SKM-1 (cell line): ENCODE measurements at regions not wholly inside any gene's neighbourhood (a gene's known extent, or its start where the extent isn't known, plus 50 kb on each side); places are given as distances from the start of the nearest gene placed in this dataset.
"Not testable (repeated sequence)": the region's sequence is repeated elsewhere in the genome, so short reads cannot be mapped to it uniquely, and the experiment has no call there.

Source experiments
- DNase-seq: peaks from one replicate; lab custom pipeline; 2025; ENCODE audit not compliant: unreplicated experiment; lab: John Stamatoyannopoulos, UW

DNA sequence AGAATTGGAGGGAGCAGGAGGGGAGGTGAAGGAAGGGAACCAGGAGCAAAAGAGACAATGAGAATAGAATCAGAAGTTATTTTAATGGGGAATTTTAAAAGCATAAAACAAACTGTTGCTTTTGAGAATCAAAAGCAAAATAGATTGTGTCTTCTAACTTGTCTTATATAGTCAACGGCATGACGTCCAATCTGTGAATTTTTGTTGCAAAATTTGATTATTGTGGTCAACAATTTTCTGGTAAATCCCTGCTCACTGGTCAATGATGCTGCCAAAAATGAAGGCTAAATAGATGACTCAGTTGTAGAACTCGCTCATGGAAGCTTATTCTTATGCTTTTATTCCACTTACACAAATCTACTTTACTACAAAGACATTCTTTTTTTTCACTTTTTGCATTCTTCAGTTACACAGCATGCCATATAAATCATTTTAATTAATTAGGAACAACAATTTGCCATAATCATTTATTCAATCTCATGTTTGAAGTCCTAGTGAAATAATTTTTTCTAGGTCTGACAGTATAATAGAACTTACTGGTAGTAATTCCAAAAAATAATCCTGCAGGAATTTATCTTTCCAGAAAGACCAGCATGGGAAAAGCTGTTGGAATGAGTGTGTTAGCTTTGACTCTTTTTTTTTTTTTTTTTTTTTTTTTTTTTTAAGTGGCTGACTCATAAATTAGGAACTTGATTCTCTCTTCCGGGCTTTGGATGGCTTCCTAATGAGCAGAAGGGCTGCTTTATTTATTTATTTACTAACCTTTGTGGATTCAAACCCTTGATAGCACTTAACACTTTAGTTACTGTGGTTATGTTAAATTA lies 256.9 kb downstream of the SPRY2 start:
- DNase-seq = no peak

DNA sequence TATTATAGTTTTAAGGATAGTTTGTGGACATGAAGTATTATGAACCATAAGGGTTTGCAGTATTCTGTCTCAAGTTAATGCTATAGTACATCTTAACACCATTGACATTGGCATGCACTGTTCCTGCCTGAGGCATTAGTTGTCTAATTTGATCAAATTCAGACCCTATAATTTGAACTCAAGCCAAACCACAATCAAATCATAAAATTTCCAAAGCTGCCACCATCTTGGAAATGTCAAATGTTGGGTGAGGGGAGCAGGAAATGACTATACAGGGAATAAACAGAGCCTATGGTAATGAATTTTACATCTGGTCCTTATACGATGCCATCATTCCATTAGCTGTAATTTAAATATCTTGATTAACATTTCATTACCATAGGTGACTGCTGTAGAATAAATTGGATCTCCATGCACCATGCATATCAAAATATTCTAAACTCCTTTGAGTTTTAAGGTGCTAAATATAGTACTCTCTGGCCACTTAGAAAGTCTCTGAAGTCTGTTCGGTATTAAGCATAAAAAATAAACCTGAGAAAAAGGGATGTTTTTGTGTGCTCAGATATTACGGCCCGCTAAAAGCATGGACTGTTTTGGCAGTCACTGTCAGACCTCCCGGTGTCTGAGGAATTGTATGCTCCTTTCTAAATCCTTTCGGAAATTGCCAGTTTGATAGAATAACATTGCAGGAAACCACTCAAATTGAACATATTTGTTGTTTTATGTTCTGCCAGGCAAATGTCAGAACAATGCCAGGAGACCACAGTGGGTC lies 257.7 kb downstream of the SPRY2 start:
- no peak for DNase-seq

DNA sequence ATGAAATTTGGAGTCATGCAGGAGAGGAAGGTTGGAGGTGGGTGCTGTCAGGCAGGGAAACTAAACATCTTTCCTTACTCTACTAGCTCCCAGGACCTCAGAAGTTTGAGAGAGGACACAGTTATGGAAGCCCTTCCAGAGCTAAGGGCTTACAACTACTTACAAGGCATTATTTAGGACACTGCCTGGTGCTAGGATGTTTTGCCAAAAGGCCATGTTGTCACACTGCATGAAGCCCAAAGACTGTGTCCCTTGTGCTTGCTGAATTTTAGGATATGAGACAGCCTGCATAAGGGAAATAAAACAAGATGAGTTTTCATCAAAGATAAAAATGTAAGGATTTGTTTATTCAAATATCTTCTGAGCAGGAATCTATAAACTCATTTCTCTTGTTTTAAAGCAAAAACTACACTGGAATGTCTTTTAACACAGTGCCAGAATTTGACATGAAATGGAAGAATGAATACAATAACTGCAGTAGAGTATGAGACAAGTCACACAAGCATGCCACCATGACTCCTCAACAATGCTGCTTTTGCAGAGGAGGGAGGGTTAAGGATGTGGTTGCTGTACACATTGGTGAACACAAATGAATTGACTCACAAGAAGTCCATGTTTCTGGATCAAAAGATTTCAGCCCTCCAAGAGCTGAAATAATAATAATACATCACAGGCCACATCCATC lies 258.4 kb downstream of the SPRY2 start:
- no peak for DNase-seq

DNA sequence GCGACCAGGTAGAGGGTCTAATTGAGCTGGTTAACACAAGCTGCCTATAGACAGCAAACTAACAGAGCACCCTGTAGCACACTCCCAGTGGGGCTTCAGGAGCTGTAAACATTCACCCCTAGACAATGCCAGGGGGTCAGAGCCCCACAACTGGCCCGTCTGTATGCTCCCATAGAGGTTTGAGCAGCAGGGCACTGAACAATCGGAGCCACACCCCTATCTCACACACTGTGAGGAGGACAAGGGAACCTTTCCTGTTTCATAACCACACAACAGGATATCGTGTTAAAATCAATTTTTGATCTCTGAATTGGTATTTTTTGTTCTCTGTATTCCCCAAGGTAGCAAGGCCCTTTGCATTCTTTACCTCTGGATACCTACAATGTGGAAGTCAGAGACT lies 266.1 kb downstream of the SPRY2 start:
- no peak for DNase-seq

DNA sequence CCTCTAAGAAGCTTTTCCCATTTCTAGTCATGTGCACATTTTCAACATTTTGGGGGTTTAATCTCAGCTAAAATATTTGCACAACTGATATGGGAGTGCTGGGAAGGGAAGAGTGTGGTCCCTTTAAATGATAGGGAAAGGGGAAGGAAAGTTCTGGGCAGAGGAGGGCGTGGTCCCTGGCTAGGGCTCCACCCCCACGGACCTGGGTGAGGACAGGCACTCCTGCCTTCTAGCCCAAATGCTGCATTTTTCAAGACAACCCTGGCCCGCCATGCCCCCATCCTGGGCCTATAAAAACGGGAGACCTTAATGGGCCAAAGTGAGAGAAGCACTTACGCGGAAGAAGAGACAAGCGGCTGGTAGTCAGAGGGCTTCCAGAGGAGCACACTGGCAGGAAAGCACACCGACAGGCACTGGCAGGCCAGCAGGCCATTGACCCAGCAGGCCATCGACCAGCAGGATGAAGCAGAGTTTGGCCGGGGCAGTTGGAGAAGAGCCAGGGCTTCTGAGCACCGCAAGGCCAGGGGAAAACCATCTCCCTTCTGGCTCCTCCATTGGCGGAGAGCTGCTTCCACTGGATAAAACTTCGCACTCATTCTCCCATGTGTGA lies 266.7 kb downstream of the SPRY2 start:
- DNase-seq = no peak

DNA sequence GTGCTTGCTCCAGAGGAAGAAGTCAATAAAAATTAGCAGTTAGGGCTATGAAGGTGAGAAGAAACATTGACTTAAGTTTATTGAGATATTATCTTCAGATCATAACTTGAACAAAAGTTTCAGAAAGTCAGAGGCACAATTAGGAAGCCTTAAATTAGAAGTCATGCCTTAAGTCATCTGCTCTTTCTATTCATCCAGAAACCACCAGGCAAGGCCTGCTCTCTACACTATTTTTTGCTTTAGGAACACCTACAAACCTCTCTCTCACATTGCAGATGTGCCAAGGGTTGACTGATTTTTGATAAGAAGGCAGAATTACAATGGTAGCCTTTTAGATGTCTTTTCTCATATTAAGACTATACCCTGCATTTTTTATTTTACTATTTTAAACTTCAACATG lies 268.7 kb downstream of the SPRY2 start:
- DNase-seq = no peak

DNA sequence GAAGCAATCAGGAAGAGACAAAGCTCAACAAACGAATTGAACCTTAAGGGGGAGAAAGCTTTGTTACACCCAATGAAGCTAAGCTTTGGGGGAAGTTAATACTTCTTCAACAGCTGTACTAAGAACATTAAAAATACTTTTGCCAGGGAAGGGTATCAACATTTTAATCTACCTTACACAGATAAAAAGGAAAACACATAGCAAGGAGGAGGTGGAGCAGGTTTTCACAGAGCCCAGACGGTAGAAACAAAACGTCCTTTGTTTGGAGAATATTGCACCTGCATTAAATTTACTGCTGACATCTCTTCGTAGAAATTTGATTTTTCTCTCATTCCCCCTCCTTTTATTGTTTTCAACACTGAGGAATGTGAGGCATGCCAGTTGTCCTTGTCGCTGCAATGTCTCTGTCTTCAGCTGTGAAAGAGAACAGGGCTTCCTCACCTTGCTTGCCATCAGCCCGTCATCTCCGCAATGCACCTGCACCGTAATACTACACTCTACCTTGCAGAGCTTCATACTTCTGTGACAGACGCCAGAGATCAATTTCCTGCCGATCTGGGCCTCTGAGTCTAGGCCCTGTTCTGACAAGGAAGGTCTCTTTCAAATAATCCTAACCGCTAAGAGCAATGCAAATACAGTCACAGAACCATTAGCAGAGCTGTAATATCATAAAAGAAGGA lies 270.8 kb downstream of the SPRY2 start:
- DNase-seq = no peak

DNA sequence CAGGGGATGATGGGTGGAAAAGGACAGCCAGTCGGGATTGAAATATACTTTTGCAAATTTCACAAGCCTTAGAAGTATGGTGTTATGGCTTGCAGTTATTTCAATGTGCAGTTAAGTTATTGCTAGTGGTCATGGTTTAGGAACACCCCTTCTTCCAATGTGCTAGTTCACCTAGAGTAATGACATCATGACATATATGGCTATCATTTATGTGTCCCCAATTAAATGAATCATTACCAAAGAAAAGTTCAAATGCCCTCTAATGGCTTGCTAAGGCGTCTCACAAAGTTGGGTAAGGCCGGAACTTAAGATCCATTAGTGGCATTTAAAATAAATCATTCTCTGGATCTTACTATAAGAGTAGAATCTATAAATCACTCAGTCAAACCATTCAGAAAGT lies 271.6 kb downstream of the SPRY2 start:
- DNase-seq = no peak

DNA sequence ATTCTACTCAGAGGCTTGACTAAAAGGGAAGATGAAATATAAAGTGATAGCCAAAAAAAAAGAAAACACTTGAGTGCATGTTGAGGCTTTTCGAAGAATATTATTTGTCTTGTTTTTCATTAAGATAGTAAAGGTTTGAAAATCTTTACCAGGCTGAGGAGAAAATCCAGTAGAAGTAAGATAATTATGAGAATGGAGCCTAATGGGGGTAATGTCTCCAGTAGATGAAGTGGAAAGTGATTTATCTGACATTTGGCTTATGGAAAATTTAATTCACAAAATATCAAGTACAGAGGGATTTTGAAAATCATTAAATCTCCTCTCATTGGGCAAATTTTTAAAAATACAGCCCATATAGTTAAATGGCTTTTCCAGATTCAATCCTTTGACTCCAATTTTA lies 274.9 kb downstream of the SPRY2 start:
- no peak for DNase-seq

DNA sequence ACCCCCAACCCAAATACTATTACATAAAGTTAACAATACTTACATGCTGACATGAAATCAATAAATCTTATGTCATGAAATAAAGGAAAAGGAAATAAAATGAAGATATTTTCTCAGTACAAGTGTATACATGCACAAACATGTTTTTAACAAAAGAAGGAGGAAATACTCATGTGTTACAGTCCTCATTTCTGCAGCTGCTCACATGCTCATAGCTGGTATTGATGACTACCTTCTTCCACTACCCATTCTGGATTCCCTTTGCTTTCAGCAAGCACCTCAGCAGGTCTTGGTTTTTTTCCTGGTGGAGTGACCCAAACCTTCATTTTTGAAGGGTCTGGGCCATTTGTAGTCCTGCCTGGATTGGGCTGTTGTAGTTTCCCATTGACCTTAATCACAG lies 278.5 kb downstream of the SPRY2 start:
- DNase-seq = not testable (repeated sequence)

DNA sequence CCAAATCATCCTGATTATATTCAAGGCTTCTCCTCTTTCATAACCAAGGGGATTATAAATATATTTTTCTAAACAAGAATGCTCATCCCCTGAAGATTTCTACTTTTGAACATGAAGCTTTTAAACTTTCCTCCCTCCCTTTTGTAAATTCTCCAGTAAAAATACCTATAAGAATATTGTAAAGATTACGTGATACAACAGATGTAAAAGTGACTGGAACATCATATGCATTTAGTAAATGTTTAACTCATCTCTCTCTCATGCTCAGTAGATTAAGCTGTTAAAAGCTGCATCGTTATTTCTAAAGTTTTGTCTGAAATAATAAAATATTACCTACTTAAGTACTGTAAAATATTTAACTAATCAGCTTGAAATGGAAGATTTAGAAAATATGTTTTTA lies 281.1 kb downstream of the SPRY2 start:
- DNase-seq = no peak

DNA sequence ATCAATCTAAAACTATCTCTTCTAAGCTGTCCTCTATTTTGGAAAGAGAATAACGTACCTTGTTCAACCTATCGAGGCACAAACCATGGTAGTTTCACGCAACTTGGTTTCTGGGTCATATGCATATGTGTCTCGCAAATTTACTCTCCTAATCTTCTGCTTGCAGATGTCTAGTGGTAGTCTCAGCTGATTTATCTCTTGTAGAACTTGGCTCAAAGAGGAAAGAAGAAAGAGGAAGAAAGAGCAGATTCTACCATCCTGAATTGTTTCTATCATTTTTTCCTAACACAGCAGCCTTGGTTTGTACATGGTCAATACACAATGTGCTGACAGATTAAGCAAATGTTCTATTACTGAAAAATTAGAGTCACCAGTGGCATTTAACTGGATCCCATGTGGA lies 282.3 kb downstream of the SPRY2 start:
- DNase-seq = no peak

DNA sequence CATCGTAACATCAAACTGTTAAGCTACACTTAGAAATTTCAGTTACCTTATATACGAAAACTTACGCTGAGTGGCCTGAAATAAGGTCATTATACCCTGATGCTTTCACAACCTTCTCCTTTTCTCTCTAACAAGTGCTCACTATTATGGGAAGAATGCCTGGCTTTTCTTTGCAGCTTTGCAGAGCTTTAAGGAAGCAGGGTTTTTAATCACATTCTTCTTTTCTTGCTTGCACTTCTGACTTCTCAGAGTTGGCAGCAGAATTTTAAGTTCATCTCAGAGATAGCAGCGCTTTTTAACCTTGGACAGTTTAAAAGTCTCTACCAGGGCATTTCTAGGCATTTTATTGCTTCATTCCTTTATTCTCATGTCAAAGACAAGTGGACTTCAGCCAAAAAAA lies 285.1 kb downstream of the SPRY2 start:
- no peak for DNase-seq

DNA sequence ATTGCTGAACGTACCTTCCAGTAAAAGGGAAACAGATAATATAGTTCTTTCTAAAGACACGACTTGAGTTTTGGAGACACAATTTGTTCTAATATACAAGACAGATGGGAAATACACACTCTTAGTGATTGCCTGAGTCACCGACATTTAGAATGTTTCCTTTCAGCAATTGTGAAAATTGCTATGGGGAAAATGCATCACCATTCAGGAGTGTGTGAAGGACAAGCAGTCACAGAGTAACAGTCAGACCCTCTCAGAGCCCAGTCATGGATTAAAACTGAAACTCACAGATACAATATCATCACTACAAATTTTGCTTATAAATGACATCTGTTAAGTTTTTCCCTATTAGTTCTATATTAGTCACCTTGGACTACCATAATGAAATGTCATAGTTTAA lies 286.1 kb downstream of the SPRY2 start:
- no peak for DNase-seq

DNA sequence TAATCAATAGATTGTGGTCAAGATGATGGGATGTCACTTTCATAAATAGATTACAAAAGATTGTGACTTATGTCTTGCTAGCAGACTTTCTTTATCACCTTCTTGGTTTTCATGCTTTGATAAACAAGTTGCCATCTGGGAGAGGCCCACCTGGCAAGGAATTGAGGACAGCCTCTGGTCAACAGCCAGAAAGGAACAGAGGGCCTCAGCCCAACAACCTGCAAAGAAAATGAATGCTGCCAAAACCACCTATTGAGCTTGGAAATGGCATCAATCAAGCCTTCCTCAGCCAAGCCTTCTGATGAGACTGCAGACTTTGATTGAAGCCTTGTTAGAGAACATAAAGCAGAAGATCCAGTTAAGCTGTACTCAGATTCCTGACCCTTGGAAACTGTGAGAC lies 288.6 kb downstream of the SPRY2 start:
- DNase-seq = no peak

DNA sequence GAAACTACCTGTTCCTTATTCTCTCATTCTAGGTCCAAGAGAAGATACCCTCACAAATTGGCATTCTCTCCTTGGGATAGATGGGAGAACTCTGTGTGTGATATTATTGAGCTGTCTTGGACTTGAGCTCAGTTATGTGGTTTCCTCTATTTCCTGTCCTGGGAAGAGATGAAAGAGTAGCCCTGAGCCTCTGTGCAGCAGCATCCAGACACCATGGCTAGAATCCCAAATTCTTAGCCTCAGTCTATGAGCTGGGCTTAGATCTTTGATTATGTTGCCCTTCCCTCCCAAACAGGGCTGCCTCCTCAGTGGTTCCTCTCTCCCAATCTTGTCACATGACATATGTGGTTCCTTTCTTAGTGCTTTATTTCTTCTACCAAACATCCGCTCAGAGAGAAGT lies 290.7 kb downstream of the SPRY2 start:
- DNase-seq = no peak

DNA sequence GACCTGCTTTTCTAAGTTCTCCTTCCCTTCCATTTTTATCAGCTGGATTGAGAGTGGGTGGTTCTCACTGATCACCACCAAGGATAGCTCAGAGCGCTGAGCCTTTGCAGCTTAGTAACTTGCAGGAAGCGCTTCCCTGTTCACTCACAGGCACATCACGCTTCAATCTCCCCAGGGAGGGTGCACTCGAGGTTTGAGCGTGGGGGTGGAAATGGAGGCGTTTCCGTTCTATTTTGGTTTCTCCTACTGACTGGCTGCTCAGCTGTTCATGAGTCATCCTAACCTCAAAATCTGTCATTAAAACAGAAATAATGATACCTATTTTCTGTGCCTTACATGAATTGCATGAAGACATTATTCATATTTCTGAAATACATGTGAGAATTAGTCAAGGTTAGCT lies 292.1 kb downstream of the SPRY2 start:
- peak; percentile 83 for DNase-seq

DNA sequence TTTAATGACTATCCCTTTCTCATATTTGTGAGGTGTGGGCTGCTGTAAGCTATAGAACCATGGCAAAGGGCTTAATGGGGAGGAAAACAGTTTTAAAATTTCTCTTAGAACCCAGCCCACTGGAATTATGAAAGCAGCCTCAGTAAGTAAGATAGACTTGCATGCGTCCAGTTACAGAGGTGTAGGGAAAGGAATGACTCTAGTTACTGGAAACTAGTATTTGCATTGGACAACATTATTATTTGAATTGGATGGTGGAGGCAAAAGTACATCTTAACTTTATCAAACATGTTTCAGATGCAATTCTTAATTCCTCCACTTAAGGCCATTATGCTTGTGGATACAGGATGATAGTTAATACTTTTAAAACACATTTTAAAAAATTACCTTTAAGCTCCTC lies 292.9 kb downstream of the SPRY2 start:
- DNase-seq = no peak

DNA sequence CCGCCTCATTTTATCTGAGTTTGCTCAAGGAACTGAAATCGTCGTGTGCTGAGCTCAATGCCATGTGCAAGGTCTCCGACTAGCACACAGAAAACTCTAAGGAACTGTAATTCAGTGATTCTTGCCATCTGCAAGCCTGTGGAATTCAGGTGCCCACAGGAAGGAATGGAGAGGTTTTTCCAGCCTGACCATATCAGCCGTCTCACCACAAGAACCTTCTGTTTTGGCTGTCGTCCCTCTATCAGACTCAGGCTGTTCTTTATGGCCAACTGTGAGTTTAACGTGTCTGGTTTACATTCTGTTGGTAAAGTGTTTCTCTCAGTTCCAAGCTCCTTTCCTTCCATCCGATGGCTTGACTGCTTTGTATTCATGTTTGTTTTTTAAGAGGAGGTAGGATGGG lies 293.5 kb downstream of the SPRY2 start:
- no peak for DNase-seq

DNA sequence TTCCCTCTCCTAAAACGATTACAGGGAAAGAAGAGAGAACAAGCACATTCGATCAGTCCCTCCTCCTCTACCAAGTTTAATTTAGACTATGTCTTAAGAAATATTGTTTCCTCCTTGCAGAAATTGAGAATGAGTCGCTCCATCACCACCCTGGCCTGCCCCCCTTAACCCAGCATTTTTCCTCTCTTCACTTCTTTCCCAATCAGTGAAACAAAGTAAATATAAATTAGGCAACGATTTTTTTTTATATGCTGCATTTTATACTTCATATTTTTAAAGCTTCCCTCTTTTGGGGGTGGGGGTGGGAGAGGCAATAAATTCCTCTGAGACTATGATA lies 300.0 kb downstream of the SPRY2 start:
- DNase-seq = no peak
